ENCODE measurements at regions not wholly inside any gene's neighbourhood (a gene's known extent, or its start where the extent isn't known, plus 50 kb on each side); places are given as distances from the start of the nearest gene placed in this dataset.
A peak's percentile ranks its signal among the peaks of the same experiment; 100 is the strongest.

DNA sequence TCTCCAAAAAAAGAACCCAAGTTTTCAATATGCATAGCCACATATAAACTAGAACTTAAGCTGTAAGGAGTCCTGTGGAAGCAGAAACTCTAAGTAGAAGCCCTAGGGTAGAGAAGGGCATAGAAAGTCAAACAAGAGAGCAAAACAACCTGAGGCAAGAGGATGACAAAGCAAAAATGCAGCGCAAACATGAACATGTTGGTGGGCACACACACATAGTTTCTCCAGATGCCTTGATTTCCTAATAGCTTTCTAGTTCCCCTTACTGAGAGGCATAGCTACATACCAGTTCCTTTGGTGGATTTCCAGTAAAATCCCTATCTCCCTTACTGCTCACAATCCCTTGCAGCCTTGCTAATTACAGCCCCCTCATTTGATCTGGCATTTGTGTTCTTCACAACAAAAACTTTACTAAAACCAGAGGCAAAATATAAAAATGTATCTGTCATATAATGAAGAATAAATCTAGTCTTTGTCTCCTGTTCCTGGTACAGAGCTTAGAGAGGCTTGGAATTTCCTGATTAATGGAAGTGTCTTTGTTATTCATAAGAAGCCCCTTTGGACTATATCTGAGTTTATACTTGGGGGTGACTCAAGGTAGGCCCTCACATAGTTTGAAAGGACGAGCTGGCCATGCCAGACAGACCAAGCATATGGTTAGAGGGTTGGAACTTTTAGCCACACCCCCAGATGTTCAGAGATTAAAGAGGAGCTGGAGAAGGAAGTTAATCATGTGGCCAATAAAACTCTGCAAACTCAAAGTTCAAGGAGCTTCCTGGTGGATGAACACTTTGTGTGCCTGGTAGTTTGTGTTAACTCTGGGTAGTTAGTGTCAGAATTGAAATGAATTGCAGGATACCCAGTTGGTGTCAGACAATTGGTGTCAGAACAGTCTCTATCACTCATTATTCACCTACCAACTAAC lies 52.7 kb upstream of the ZCCHC13 start:
- Histone ChIP-seq H3K36me3 (peaks cover 0 to 6% (median 0%) of the 10 kb centered on the region in 3 donors), H3K27ac (peak overlapping the region; percentile 12 to 49), H3K4me1 (peaks cover 0 to 62% (median 11%) of the 10 kb centered on the region in 4 donors), H3K9me3 (no peaks in the 10 kb centered on the region), H3K27me3 (no peaks in the 10 kb centered on the region), H3K4me3 (no peak overlapping the region)
- TF ChIP-seq, protein P1, sequence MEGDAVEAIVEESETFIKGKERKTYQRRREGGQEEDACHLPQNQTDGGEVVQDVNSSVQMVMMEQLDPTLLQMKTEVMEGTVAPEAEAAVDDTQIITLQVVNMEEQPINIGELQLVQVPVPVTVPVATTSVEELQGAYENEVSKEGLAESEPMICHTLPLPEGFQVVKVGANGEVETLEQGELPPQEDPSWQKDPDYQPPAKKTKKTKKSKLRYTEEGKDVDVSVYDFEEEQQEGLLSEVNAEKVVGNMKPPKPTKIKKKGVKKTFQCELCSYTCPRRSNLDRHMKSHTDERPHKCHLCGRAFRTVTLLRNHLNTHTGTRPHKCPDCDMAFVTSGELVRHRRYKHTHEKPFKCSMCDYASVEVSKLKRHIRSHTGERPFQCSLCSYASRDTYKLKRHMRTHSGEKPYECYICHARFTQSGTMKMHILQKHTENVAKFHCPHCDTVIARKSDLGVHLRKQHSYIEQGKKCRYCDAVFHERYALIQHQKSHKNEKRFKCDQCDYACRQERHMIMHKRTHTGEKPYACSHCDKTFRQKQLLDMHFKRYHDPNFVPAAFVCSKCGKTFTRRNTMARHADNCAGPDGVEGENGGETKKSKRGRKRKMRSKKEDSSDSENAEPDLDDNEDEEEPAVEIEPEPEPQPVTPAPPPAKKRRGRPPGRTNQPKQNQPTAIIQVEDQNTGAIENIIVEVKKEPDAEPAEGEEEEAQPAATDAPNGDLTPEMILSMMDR (IDR thresholded peaks at IDR 0.05), result no peak
- intact Hi-C loops (cut with DNase I; ENCODE audit: low total_unique reads), result no loop called here
- peak in 1 of 2 donors; percentile 20 for DNase-seq

DNA sequence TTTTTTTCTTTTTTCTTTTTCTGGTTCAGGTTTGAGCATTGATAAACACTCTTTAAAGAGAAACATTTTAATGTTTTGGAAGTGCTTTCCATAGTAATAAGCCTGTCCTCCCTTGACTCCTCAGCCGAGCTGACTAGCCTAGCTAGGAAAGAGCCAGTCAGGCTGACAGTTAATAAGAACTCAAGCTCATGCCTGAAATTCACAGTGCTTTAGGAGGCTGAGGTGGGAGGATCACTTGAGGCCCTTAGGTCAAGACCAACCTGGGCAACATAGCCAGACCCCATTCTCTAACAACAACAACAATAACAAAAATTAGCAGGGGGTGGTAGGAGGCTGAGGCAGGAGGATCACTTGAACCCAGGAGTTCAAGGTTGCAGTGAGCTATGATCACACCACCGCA lies 53.4 kb upstream of the ZCCHC13 start:
- no peaks in the 10 kb centered on the region for H3K9me3 ChIP-seq
- no peaks in the 10 kb centered on the region for H3K27me3 ChIP-seq
- peak overlapping the region; percentile 12 to 49 for H3K27ac ChIP-seq
- intact Hi-C loops (cut with DNase I; ENCODE audit: low total_unique reads), result no loop called here
- peaks cover 0 to 55% (median 11%) of the 10 kb centered on the region in 4 donors for H3K4me1 ChIP-seq
- TF ChIP-seq, protein P1 (IDR thresholded peaks at IDR 0.05), result no peak
- no peak for DNase-seq
- no peaks in the 10 kb centered on the region for H3K36me3 ChIP-seq
- H3K4me3 ChIP-seq, result no peak overlapping the region

GRCh38 chrX:74249963-74250362 lies 54.0 kb upstream of the ZCCHC13 start:
- H3K4me1 ChIP-seq, result peaks cover 0 to 49% (median 11%) of the 10 kb centered on the region in 4 donors
- peak overlapping the region in 1 of 2 donors; percentile 49 for H3K27ac ChIP-seq
- no peaks in the 10 kb centered on the region for H3K27me3 ChIP-seq
- intact Hi-C loops (cut with DNase I; ENCODE audit: low total_unique reads), result no loop called here
- DNase-seq, result no peak
- no peak overlapping the region for H3K4me3 ChIP-seq
- TF ChIP-seq, protein P1 (IDR thresholded peaks at IDR 0.05), result no peak
- H3K9me3 ChIP-seq, result no peaks in the 10 kb centered on the region
- no peaks in the 10 kb centered on the region for H3K36me3 ChIP-seq

GRCh38 chrX:74248889-74249288 lies 55.1 kb upstream of the ZCCHC13 start:
- Histone ChIP-seq H3K9me3 (no peaks in the 10 kb centered on the region), H3K36me3 (no peaks in the 10 kb centered on the region), H3K27me3 (no peaks in the 10 kb centered on the region), H3K4me1 (peaks cover 0 to 40% (median 9%) of the 10 kb centered on the region in 4 donors), H3K4me3 (no peak overlapping the region), H3K27ac (peak overlapping the region in 1 of 2 donors; percentile 33)
- intact Hi-C loops (cut with DNase I; ENCODE audit: low total_unique reads), result no loop called here
- DNase-seq, result peak in 1 of 2 donors; percentile 21
- TF ChIP-seq, protein P1 (IDR thresholded peaks at IDR 0.05), result no peak

GRCh38 chrX:74246524-74246923 lies 57.5 kb upstream of the ZCCHC13 start:
- H3K27ac ChIP-seq, result no peak overlapping the region
- no peaks in the 10 kb centered on the region for H3K27me3 ChIP-seq
- H3K4me1 ChIP-seq, result peaks cover 0 to 51% (median 9%) of the 10 kb centered on the region in 4 donors
- no peak for DNase-seq
- H3K36me3 ChIP-seq, result no peaks in the 10 kb centered on the region
- H3K9me3 ChIP-seq, result no peaks in the 10 kb centered on the region
- no peak overlapping the region for H3K4me3 ChIP-seq
- TF ChIP-seq, protein P1 (IDR thresholded peaks at IDR 0.05), result no peak
- intact Hi-C loops (cut with DNase I; ENCODE audit: low total_unique reads), result no loop called here
